ENCODE measurements at regions not wholly inside any gene's neighbourhood (a gene's known extent, or its start where the extent isn't known, plus 50 kb on each side); places are given as distances from the start of the nearest gene placed in this dataset.

DNA sequence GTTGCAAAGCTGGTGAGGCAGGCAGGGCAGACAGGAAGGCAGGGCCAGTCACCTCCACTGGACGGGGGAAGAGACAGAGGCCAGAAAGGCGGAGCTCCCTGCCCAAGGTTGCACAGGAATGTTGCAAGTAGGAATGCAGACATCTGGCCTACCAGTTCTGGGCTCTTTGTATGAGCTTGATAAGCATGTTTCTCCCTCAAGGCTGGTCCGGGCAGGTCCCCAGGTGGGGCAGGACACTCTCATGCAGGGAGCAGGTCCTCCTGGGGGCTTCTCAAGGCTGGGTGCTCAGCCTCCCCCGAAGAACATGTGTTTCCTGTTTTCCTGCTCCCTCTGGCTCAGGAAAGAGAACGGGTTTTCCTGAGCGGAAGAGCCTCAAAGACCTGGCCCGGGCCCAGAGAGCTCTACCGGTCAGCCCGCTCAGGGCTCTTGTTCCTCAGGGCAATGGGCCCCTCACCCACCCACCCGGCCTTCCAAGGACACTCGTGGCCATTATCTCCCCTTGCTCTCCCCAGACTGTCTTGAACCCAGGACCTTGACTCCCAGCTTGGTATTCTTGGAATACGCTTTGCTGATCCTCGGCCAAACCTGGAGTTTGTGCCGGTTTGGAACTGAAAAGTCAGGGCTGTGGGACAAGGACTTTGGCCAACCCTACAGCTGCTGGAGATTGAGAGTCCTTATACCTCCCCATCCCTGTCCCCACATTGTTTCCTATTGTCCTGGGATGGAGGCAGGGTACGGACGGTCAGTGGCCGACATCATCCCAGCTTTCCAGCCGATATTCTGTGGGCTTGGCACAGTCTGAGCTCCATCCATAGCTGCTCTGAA lies 87.7 kb upstream of the HAAO start:
- TF ChIP-seq, protein P1, sequence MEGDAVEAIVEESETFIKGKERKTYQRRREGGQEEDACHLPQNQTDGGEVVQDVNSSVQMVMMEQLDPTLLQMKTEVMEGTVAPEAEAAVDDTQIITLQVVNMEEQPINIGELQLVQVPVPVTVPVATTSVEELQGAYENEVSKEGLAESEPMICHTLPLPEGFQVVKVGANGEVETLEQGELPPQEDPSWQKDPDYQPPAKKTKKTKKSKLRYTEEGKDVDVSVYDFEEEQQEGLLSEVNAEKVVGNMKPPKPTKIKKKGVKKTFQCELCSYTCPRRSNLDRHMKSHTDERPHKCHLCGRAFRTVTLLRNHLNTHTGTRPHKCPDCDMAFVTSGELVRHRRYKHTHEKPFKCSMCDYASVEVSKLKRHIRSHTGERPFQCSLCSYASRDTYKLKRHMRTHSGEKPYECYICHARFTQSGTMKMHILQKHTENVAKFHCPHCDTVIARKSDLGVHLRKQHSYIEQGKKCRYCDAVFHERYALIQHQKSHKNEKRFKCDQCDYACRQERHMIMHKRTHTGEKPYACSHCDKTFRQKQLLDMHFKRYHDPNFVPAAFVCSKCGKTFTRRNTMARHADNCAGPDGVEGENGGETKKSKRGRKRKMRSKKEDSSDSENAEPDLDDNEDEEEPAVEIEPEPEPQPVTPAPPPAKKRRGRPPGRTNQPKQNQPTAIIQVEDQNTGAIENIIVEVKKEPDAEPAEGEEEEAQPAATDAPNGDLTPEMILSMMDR (IDR thresholded peaks at IDR 0.05; ENCODE audit: insufficient read depth, missing control alignments), result no peak
- DNase-seq (ENCODE audit: insufficient read length, low spot score), result no peak
- FAIRE-seq, result no peak

DNA sequence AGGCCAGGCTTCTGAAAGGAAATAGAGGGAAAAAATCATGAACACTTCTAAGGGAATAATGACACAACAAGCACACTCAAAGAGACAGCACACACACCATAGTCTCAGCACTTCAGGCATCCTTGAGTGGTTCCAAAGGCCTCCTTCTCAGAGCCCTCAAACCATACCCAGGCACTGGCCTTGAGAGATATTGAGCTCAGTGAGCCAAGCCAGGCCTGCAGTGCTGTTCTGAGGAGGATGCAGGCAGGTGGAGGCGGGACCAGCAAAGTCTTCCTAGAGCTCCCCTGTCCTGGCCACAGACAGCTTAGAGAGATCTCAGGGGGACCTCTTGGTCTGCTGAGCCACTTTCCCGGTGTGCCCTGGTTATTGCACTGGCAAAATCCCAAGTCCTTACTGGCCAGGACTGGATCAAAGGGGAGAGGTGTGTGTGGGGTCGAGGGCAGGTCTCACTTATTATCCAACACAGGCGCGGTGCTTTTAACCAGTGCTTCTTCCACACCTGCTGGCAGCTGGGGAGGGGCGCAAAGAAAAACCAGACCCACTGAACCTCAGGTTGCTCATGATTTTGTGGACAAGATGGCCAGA lies 86.8 kb upstream of the HAAO start:
- TF ChIP-seq, protein P1 (IDR thresholded peaks at IDR 0.05; ENCODE audit: insufficient read depth, missing control alignments), result no peak
- no peak for DNase-seq (ENCODE audit: insufficient read length, low spot score)
- no peak for FAIRE-seq

DNA sequence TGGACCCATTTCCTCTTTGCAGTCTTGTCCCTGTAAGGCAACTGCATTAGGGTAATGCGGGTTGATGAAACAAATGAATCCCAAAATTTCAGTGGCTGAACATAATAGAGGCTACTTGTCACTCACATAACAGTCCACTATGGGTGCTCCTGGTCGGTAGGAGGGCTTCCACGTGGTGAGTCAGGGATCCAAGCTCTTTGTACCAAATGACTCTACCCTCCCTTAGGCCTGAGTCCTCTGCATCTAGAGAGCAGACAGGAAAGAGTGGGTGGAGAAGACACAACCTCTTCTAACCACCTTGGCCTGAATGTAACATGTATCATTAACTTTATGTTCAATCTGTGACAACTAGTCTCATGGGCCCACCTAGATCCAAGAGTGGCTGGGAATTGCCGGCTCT lies 86.2 kb upstream of the HAAO start:
- TF ChIP-seq, protein P1 (IDR thresholded peaks at IDR 0.05; ENCODE audit: insufficient read depth, missing control alignments), result no peak
- no peak for FAIRE-seq
- DNase-seq (ENCODE audit: insufficient read length, low spot score), result no peak

DNA sequence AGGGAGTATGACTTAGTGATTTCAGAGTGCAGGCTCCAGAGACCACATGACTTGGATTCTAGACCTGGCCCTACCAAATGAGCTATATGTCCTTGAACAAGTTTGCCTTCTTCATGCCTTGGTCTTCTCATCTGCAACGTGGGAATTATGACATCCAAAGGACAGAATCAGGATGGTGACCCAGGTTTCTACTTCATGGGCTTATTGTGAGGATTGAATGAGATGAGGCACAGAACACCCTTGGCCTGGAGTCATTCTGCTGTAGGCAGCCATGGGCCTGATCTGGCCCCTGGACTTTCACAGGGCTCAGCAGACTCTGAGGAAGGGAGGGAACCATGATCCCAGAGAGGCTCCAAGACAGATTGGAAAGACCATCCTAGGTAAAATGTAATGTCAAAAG lies 85.6 kb upstream of the HAAO start:
- TF ChIP-seq, protein P1 (IDR thresholded peaks at IDR 0.05; ENCODE audit: insufficient read depth, missing control alignments), result no peak
- DNase-seq (ENCODE audit: insufficient read length, low spot score) (no peak), FAIRE-seq (no peak)

DNA sequence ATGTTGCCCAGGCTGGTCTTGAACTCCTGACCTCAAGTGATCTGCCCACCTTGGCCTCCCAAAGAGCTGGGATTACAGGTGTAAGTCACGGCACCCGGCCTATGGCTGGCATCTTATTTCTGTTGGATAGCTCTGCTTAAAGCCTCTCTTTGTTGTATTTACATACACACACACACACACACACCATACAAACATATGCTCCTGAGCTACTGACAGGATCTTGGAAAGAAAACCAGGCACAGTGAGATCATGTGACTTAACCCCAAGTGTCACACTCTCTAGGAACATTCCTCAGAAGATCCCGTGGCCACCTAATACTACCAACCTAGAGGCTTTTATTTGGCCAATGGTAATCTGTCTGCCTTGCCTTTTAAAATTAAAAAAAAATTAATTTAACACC lies 85.1 kb upstream of the HAAO start:
- no peak for FAIRE-seq
- TF ChIP-seq, protein P1 (IDR thresholded peaks at IDR 0.05; ENCODE audit: insufficient read depth, missing control alignments), result no peak

DNA sequence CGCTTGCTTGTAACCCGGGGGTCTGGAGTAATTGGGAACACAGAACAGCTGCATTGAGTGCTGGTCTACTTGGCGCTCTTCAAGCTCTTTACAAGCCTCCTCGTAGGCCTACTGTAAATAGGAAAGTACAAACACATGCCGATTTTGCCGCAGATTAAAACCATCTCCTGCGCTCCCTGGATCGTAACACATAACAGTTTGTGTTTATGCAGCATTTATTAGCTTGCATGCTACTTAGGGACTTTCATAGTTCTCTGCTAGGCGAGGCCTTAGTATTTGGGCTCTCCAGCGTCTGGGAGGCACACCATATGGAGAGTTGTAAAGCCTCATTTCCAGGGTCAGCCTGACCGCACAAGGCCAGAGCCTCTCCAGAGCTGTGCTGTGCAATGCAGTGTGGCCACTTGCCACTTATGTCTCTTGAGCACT lies 84.0 kb upstream of the HAAO start:
- TF ChIP-seq, protein P1 (IDR thresholded peaks at IDR 0.05; ENCODE audit: insufficient read depth, missing control alignments), result no peak
- DNase-seq (ENCODE audit: insufficient read length, low spot score), result no peak
- FAIRE-seq, result no peak

More for the DNA sequence above, 85.1 kb upstream of the HAAO start:
- DNase-seq (ENCODE audit: insufficient read length, low spot score), result no peak

DNA sequence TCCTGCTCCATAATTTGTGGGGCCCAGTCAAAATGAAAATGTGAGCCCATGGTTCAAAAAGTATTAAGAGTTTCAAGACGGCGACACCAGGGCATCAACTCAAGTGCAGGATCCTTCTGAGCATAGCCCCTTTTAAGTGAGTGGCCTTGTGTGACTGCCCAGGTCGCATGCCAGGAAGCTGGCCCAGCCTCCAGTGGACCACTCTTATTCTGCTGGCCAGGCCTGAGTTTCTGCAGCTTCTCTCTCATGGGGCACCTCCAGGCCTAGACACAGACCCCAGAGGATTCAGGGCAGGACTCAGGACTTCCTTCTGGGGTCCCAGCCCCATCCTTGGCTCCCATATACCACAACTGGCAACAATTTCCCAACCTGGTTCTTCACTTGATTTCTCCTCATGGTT lies 83.5 kb upstream of the HAAO start:
- TF ChIP-seq, protein P1 (IDR thresholded peaks at IDR 0.05; ENCODE audit: insufficient read depth, missing control alignments), result no peak
- no peak for DNase-seq (ENCODE audit: insufficient read length, low spot score)
- FAIRE-seq, result no peak
